ENCODE measurements at regions not wholly inside any gene's neighbourhood (a gene's known extent, or its start where the extent isn't known, plus 50 kb on each side); places are given as distances from the start of the nearest gene placed in this dataset.

GRCh38 chr1:14520514-14521163 lies 77.8 kb upstream of the KAZN start:
- intact Hi-C loops (cut with micrococcal nuclease) = no loop called here

GRCh38 chr1:14521622-14522021 lies 76.9 kb upstream of the KAZN start:
- intact Hi-C loops (cut with micrococcal nuclease) = no loop called here

- intact Hi-C loops (cut with micrococcal nuclease) = no loop called here
Observed at GRCh38 chr1:14522077-14522925, 76.2 kb upstream of the KAZN start.

- intact Hi-C loops (cut with micrococcal nuclease) = no loop called here
Observed at GRCh38 chr1:14522926-14523241, 75.6 kb upstream of the KAZN start.

- intact Hi-C loops (cut with micrococcal nuclease) = no loop called here
Observed at GRCh38 chr1:14524826-14525636, 73.5 kb upstream of the KAZN start.

GRCh38 chr1:14529475-14529874 lies 69.0 kb upstream of the KAZN start:
- intact Hi-C loops (cut with micrococcal nuclease) = no loop called here

- intact Hi-C loops (cut with micrococcal nuclease) = no loop called here
Observed at GRCh38 chr1:14531519-14531918, 67.0 kb upstream of the KAZN start.

GRCh38 chr1:14535619-14536355 lies 62.7 kb upstream of the KAZN start:
- intact Hi-C loops (cut with micrococcal nuclease) = no loop called here

GRCh38 chr1:14538335-14538734 lies 60.1 kb upstream of the KAZN start:
- intact Hi-C loops (cut with micrococcal nuclease) = no loop called here

- intact Hi-C loops (cut with micrococcal nuclease) = no loop called here
Observed at GRCh38 chr1:14539309-14539708, 59.2 kb upstream of the KAZN start.

- intact Hi-C loops (cut with micrococcal nuclease) = no loop called here
Observed at GRCh38 chr1:14539953-14540563, 58.4 kb upstream of the KAZN start.

- intact Hi-C loops (cut with micrococcal nuclease) = no loop called here
Observed at GRCh38 chr1:14541348-14541747, 57.1 kb upstream of the KAZN start.

GRCh38 chr1:14543191-14543840 lies 55.2 kb upstream of the KAZN start:
- intact Hi-C loops (cut with micrococcal nuclease) = no loop called here

- intact Hi-C loops (cut with micrococcal nuclease) = no loop called here
Observed at GRCh38 chr1:14544319-14544718, 54.2 kb upstream of the KAZN start.

- intact Hi-C loops (cut with micrococcal nuclease) = no loop called here
Observed at GRCh38 chr1:14545422-14546025, 53.0 kb upstream of the KAZN start.

- intact Hi-C loops (cut with micrococcal nuclease) = no loop called here
Observed at GRCh38 chr1:14546416-14546815, 52.1 kb upstream of the KAZN start.

Data from T-helper 2 cell treated with Interferon-gamma antibody and Interleukin-4, amounts not matched to agents 100 ng/mL and 5 ng/mL, for 36 hours (primary cell).